ENCODE measurements at regions not wholly inside any gene's neighbourhood (a gene's known extent, or its start where the extent isn't known, plus 50 kb on each side); places are given as distances from the start of the nearest gene placed in this dataset.

- DNase-seq (ENCODE audit: unreplicated experiment): no peak
- intact Hi-C loops (cut with micrococcal nuclease): no loop called here
- no peak for TF ChIP-seq CTCF (IDR thresholded peaks at IDR 0.05; ENCODE audit: unreplicated experiment)
- ChIA-PET CTCF (no interaction called here), POLR2A (no interaction called here)
- H3K4me1 Mint-ChIP-seq (ENCODE audit: insufficient read depth, unreplicated experiment): no peaks in the 10 kb centered on the region
- no peaks in the 10 kb centered on the region for H3K36me3 Mint-ChIP-seq (ENCODE audit: insufficient read depth, unreplicated experiment)
- peaks cover 23% of the 10 kb centered on the region for H3K27me3 Mint-ChIP-seq (ENCODE audit: insufficient read depth, unreplicated experiment)
- no peaks in the 10 kb centered on the region for H3K9me3 Mint-ChIP-seq (ENCODE audit: unreplicated experiment)
- H3K4me3 Mint-ChIP-seq (ENCODE audit: unreplicated experiment): no peak overlapping the region
- BruUV-seq (replicated peaks): no TSS peak
- no peak overlapping the region for H3K27ac Mint-ChIP-seq (ENCODE audit: low read depth, unreplicated experiment)
These were observed 53.2 kb upstream of the CMKLR1 start for GRCh38 chr12:108392284-108392683.

- H3K27ac Mint-ChIP-seq (ENCODE audit: low read depth, unreplicated experiment): no peak overlapping the region
- intact Hi-C loops (cut with micrococcal nuclease): no loop called here
- H3K9me3 Mint-ChIP-seq (ENCODE audit: unreplicated experiment): peaks cover 1% of the 10 kb centered on the region
- H3K4me3 Mint-ChIP-seq (ENCODE audit: unreplicated experiment): no peak overlapping the region
- no peak for DNase-seq (ENCODE audit: unreplicated experiment)
- TF ChIP-seq CTCF (IDR thresholded peaks at IDR 0.05; ENCODE audit: unreplicated experiment): no peak
- H3K36me3 Mint-ChIP-seq (ENCODE audit: insufficient read depth, unreplicated experiment): no peaks in the 10 kb centered on the region
- no TSS peak for BruUV-seq (replicated peaks)
- no peaks in the 10 kb centered on the region for H3K4me1 Mint-ChIP-seq (ENCODE audit: insufficient read depth, unreplicated experiment)
- ChIA-PET CTCF (interaction anchor here (0.5 to 1.4 kb wide), 3 partner anchors 9 to 121 kb away, joined by 3 to 4 read pairs (median 3); no protein-coding TSS in a partner anchor), POLR2A (interaction anchor here (0.6 kb wide), 1 partner anchor 14 kb away, joined by 3 read pairs; no protein-coding TSS in a partner anchor)
- peaks cover 23% of the 10 kb centered on the region for H3K27me3 Mint-ChIP-seq (ENCODE audit: insufficient read depth, unreplicated experiment)
These were observed 51.5 kb upstream of the CMKLR1 start for GRCh38 chr12:108390495-108391203.

- intact Hi-C loops (cut with micrococcal nuclease): no loop called here
- no peak overlapping the region for H3K4me3 Mint-ChIP-seq (ENCODE audit: unreplicated experiment)
- TF ChIP-seq CTCF (IDR thresholded peaks at IDR 0.05; ENCODE audit: unreplicated experiment): no peak
- CTCF ChIA-PET: no interaction called here
- peaks cover 8% of the 10 kb centered on the region for H3K9me3 Mint-ChIP-seq (ENCODE audit: unreplicated experiment)
- no TSS peak for BruUV-seq (replicated peaks)
- H3K27ac Mint-ChIP-seq (ENCODE audit: low read depth, unreplicated experiment): no peak overlapping the region
- DNase-seq (ENCODE audit: unreplicated experiment): no peak
- no peaks in the 10 kb centered on the region for H3K4me1 Mint-ChIP-seq (ENCODE audit: insufficient read depth, unreplicated experiment)
- POLR2A ChIA-PET: no interaction called here
- no peaks in the 10 kb centered on the region for H3K36me3 Mint-ChIP-seq (ENCODE audit: insufficient read depth, unreplicated experiment)
- peaks cover 23% of the 10 kb centered on the region for H3K27me3 Mint-ChIP-seq (ENCODE audit: insufficient read depth, unreplicated experiment)
These were observed 50.4 kb upstream of the CMKLR1 start for GRCh38 chr12:108389544-108389943.
